HG03565 (cell line): ENCODE measurements at regions not wholly inside any gene's neighbourhood (a gene's known extent, or its start where the extent isn't known, plus 50 kb on each side); places are given as distances from the start of the nearest gene placed in this dataset.

ENCODE experiments used
- ATAC-seq: cut with Tn5 transposase; IDR thresholded peaks from one replicate; pipeline ENCODE4 v1.9.1; 2021; ENCODE audit warnings: mild to moderate bottlenecking, moderate library complexity; ENCODE audit not compliant: unreplicated experiment

- ATAC-seq: no peak
Measured at GRCh38 chr5:91443761-91444467, 60.8 kb upstream of the ARRDC3 start.

GRCh38 chr5:91443023-91443422 lies 59.9 kb upstream of the ARRDC3 start:
- no peak for ATAC-seq

GRCh38 chr5:91441082-91441481 lies 58.0 kb upstream of the ARRDC3 start:
- ATAC-seq: no peak

GRCh38 chr5:91438871-91439270 lies 55.8 kb upstream of the ARRDC3 start:
- no peak for ATAC-seq

- ATAC-seq: no peak
Measured at GRCh38 chr5:91436241-91436640, 53.1 kb upstream of the ARRDC3 start.

GRCh38 chr5:91434348-91434747 lies 51.2 kb upstream of the ARRDC3 start:
- ATAC-seq: peak; percentile 57

- peak; percentile 19 for ATAC-seq
Measured at GRCh38 chr5:91433861-91434260, 50.7 kb upstream of the ARRDC3 start.
